ENCODE measurements at regions not wholly inside any gene's neighbourhood (a gene's known extent, or its start where the extent isn't known, plus 50 kb on each side); places are given as distances from the start of the nearest gene placed in this dataset.
"Not testable (repeated sequence)": the region's sequence is repeated elsewhere in the genome, so short reads cannot be mapped to it uniquely, and the experiment has no call there.

DNA sequence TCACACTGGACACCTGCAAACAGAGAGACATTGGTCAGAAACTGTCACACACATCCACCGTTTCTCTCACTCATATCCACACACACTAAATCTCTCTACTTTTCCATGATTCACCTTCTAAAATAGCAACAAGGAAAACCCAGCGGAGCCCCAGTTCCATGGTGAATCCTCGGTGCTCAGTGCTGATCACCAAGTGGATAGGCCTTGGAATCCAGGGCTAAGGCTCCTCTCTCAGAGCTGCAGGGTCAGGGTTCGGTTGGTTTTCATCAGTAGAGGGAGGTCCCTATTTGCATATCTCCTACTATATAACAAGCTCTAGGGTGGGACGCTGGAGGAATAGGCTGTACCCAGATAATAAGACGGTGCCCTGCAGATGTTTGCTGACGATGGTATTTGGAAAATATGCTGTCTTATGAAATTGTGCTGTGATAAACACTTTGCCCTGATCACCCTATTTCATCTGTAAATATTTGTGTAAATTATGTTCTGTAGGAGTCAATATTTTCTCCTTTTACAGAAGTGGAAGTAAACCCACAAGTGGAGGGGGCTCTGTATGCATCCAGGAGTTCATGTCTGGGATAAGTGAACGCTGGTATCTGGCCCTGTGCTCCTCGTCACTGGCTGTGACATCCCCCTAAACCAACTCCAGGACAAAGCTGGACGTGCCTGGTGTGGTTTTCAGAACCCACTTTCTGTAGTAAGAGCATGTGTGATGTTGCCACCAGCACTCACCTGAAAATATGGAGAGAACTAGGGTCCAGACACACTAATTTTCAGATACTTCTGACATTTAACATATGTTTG, 709.2 kb downstream of the TMEM121 start:
- no peak overlapping the region for H3K27ac ChIP-seq
- no peak for ATAC-seq
- peaks cover 7% of the 10 kb centered on the region for H3K27me3 ChIP-seq (ENCODE audit: low read depth)
- H3K4me3 ChIP-seq = no peak overlapping the region
- intact Hi-C loops (cut with DNase I) = no loop called here
- no peak for DNase-seq
- no peaks in the 10 kb centered on the region for H3K4me1 ChIP-seq
- H3K9me3 ChIP-seq = no peaks in the 10 kb centered on the region
- no peak for TF ChIP-seq CTCF (IDR thresholded peaks at IDR 0.05)
- H3K36me3 ChIP-seq = no peaks in the 10 kb centered on the region

DNA sequence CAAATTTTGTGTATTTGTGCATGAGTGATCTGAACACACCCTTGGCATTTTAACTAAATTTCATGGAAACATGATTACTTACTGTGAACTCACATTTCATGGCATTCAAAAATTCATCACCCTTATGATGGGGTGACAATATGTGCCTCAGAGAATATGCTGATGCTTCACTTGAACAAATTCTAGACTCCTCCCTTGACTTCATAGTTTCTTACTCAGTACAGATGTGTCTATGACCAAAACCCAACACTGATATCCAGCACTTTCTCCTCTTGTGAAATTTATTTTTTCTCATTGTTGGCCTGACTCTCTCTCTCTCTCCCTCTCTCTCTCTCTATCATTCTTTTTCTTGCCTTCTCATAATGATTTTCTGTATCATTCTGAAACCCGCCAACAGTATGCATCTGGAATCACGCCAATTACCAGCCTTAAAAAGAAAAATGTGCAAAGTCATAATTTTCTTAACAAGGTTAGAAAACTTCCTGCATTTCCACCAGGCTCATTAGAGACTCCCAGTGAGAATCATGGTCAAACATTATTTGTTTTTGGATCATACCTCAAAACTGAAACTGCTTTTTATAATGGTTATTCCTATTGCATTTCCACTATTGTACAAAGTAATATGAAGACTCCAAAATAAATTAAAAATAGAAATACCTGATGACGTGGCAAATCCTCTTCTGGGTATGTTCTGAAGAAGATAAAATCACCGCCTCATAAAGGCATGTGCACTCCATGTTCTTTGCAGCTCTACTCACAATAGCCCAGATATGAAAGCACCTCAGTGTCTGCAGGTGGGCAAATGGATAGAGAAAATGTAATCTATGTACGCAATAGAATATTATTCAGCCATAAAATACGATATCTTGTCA, 722.2 kb downstream of the TMEM121 start:
- Histone ChIP-seq H3K27me3 (ENCODE audit: low read depth) (peaks cover 12% of the 10 kb centered on the region), H3K9me3 (no peaks in the 10 kb centered on the region), H3K27ac (no peak overlapping the region), H3K4me1 (no peaks in the 10 kb centered on the region), H3K4me3 (no peak overlapping the region), H3K36me3 (no peaks in the 10 kb centered on the region)
- TF ChIP-seq CTCF (IDR thresholded peaks at IDR 0.05) = no peak
- no peak for ATAC-seq
- no peak for DNase-seq
- intact Hi-C loops (cut with DNase I) = no loop called here

DNA sequence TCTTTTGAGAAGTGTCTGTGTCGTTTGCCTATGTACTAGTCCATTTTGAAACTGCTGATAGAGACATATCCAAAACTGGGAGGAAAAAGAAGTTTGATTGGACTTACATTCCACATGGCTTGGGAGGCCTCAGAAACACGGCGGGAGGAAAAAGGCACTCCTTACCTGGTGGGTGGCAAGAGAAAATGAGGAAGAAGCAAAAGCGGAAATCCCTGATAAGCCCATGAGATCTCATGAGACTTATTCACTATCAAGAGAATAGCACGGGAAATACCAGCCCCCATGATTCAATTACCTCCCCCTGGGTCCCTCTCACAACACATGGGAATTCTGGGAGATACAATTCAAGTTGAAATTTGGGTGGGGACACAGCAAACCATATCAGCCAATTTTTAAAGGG, 727.6 kb downstream of the TMEM121 start:
- not testable (repeated sequence) for ATAC-seq

GRCh38 chr14:106257569-106257994, 731.2 kb downstream of the TMEM121 start:
- H3K9me3 ChIP-seq; H3K4me1 ChIP-seq; H3K27ac ChIP-seq; H3K27me3 ChIP-seq (ENCODE audit: low read depth); H3K4me3 ChIP-seq; intact Hi-C loops (cut with DNase I); H3K36me3 ChIP-seq: not testable (repeated sequence)
- ATAC-seq (peak in 1 of 2 donors; percentile 65), DNase-seq (peak; percentile 77)
- TF ChIP-seq CTCF (IDR thresholded peaks at IDR 0.05) = peak; percentile 70

More for the DNA sequence above, 727.6 kb downstream of the TMEM121 start:
- H3K4me3 ChIP-seq; H3K9me3 ChIP-seq; H3K4me1 ChIP-seq; intact Hi-C loops (cut with DNase I); H3K36me3 ChIP-seq; H3K27me3 ChIP-seq (ENCODE audit: low read depth); DNase-seq; H3K27ac ChIP-seq: not testable (repeated sequence)

GRCh38 chr14:106268013-106268727, 741.8 kb downstream of the TMEM121 start:
- H3K4me1 ChIP-seq = no peaks in the 10 kb centered on the region
- peak; percentile 22 for TF ChIP-seq CTCF (IDR thresholded peaks at IDR 0.05)
- intact Hi-C loops (cut with DNase I) = no loop called here
- peaks cover 5% of the 10 kb centered on the region for H3K27me3 ChIP-seq (ENCODE audit: low read depth)
- DNase-seq (peak; percentile 57), ATAC-seq (no peak)
- no peak overlapping the region for H3K4me3 ChIP-seq
- H3K27ac ChIP-seq = no peak overlapping the region
- no peaks in the 10 kb centered on the region for H3K9me3 ChIP-seq
- H3K36me3 ChIP-seq = no peaks in the 10 kb centered on the region

All from lower lobe of right lung (tissue), 2 donors.